DMS153 treated with DMSO at 0.1 percent for 48 hours (cell line): ENCODE measurements at regions not wholly inside any gene's neighbourhood (a gene's known extent, or its start where the extent isn't known, plus 50 kb on each side); places are given as distances from the start of the nearest gene placed in this dataset.
A peak's percentile ranks its signal among the peaks of the same experiment; 100 is the strongest.

Source experiments
- DNase-seq: peaks from one replicate; lab custom pipeline; 2025; ENCODE audit not compliant: unreplicated experiment; lab: John Stamatoyannopoulos, UW

DNA sequence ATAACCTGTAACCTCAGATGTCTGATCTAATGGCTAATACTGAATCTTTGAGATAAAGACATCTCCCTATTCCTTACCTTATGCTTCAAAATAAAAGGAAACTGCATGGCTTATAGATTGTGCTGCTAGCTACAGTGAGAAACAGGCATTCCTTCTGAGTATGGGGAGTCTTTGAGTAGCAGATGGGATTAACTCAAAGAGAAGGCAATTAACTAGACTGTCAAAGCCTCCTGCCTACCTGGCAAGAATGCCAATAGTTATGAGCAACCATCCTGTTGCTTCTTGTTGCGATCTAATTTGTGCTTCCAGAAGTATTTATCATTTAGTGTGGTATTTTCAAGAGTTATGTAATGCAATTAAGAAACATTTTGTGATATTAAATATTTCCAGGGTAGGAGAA is 660.0 kb upstream of the TMEFF2 start:
- DNase-seq: no peak

DNA sequence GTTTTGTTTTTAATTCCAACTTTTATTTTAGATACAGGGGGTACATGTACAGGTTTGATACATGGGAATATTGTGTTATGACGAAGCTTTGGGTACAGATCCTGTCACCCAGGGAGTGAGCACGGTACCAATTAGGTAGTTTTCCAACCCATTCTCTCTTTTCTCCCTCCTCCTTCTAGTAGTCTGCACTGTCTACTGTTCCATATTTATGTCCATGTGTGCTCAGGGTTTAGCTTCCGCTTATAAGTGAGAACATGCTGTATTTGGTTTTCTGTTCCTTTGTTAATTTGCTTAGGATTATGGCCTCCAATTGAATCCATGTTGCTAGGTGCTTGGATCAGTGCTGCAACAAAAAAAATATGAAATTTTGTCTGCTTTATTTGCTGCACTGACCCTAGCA is 659.3 kb upstream of the TMEFF2 start:
- DNase-seq: no peak

DNA sequence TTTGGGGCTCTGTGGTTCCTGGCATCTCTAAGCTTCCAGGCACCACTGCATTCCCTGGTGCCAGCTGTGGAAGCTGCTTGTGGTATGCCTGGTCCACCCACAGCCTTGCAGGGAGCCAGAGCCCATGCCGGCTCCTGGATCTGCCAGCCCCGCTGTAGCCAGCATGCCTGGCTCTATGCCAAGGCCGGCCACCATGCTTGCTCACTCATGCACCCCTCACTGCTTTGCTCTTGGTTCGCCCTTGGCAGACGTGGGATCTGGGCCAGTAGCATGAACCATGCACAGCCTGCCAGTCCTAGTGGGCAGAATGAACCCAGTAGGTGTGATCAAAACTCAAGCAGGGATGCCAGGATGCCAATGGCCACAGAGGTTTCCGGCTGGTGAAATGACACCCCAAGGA is 634.2 kb upstream of the TMEFF2 start:
- DNase-seq: no peak

DNA sequence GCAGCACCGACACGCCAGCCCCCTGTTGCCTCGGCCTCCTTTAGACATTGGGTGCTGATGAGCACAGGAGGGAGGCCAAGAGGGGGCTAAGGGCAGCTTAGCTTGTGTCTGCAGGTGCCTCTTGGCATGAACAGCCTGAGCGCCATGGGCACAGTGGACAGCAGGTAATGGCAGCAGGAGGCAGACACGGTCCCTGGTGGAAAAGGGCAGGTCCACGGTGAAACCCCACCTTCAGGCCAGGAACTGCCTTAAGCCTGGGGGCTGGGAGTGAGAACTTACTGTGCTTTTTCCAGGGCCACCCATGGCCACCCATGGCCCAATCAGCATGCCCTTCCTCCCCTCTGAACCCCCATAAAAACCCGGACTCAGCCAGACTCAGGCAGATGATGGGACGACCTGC is 633.4 kb upstream of the TMEFF2 start:
- DNase-seq: no peak

DNA sequence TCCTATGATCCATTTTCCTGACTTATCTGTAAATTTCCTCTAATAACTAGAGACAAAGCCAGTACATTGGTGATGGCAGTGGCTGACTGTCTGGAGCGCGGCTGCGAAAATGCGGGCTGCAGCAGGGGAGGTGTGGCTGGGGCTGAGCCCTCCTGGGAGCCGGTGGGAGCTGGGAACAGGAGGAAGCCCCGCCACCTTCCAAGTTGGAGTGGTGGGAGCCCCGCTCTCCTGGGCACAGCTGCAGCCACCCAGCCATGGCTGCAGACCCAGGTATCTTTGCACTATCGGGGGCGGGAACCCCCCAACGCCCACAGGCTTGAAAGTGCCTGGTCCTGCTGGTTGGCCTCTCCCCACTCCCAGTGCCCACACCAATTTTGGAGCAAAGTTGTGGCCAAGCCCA is 633.0 kb upstream of the TMEFF2 start:
- no peak for DNase-seq

DNA sequence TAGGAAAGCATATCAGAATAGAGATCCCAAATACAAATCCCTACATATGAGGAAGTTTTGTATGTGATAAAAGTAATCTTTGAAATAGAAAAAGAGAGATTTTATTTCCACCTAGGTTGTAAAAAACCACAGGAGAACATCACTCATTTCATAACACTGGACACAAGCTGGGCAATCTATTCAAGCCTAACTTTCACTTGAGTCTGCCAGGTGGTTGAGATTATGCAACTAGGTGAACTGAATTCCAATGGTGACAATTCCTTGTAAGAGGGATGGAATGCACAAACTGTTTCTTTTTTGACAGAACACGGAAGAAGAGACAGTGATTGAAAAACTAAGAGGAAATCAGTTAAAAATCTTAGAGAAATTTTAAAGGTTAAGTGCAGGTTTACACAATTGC is 619.6 kb upstream of the TMEFF2 start:
- no peak for DNase-seq

DNA sequence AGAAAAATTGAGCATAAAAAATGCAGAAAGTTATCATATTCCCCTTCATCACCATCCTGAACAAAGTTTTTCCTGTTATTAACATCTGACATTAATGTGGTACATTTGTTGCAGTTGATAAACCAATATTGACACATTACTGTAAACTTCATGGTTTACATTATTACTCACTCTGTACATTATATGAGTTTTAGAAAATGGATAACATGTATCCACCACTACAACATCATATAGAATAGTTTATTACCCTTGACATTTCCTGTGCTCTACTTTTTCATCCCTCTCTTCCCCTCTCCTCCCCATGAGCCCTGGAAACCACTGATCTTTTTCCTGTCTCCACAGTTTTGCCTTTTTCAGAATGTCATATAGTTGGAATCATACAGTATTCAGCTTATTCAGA is 618.6 kb upstream of the TMEFF2 start:
- DNase-seq: no peak

DNA sequence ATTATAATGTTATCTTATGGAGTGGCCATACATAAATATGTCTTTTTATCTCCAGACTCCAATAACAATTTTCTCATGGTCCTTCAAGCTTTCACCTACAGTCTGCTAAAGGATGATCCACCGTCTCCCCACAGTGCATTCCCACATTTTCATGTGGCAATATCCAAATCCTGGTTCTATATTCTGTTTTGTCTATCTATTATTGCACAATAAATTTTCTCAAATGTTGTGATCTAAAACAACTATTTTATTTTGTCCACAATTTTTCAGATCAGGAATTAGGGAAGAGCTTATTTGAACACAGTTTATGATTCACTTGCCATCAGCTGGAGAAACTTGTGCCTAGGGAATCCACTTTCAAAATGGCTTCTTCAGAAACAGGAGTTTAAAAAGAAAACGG is 614.4 kb upstream of the TMEFF2 start:
- no peak for DNase-seq

DNA sequence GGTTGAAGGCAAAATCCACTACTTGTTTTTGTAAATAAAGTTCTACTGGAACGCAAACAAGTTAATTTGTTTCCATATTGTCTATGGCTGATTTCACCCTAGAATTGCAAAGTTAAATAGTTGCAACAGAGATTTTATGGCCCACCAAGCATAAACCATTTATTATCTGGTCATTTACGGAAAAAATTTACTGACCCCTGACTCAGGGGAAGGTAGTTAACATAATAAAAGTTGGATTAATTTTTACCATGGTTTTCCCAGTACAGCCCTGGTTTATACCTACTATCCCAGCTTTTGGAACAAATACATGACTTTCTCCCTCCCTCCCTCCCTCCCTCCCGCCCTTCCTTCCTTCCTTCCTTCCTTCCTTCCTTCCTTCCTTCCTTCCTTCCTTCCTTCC is 588.9 kb upstream of the TMEFF2 start:
- no peak for DNase-seq

DNA sequence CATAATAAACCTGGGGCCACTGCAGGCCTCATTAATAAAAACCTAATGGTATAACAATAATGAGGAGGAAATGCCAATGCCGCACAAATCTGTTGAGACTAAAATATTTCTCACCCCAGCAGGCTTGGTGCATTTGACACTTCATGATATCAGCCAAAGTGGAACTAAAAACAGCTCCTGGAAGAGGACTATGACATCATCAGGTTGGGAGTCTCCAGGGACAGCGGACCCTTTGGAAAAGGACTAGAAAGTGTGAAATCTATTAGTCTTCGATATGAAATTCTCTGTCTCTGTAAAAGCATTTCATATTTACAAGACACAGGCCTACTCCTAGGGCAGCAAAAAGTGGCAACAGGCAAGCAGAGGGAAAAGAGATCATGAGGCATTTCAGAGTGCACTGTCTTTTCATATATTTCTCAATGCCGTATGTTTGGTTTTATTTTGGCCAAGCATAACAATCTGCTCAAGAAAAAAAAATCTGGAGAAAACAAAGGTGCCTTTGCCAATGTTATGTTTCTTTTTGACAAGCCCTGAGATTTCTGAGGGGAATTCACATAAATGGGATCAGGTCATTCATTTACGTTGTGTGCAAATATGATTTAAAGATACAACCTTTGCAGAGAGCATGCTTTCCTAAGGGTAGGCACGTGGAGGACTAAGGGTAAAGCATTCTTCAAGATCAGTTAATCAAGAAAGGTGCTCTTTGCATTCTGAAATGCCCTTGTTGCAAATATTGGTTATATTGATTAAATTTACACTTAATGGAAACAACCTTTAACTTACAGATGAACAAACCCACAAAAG is 580.9 kb upstream of the TMEFF2 start:
- DNase-seq: no peak

DNA sequence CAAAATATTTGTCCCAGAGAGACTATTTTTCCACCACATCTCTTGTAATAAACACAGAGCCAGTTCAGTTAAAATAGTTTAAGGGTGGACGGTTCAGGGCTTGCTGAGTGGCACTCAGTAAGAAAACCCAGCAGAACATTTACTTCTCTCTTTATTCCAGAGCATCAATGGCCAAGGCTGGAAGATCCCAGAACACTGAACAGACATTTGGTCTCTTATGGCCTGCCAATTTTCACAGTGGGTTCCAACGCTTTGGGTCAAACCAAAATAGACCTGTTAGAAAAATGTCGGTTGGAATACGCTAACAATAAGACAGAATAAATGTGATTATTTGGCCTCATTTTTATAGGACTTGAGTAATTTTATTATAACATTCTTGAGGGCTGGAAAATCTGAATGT is 580.3 kb upstream of the TMEFF2 start:
- no peak for DNase-seq

DNA sequence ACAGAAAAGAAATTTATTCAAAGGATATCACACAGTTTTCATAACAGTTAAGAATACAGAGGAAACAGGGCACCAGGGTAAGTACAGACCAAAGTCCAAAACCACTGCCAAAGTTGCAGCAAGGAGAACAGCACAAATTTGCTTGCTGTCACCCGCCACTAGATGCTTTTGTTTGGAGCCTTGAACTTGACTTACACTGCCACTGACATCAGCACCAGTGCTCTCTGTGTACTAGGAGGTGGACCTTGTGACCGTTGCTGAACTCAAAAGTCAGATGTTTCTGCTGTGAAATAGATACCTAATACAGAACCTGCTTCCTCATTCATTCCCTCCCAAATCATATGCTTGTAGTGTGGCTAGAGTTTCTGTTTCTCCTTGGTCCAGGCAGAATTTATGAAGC is 578.3 kb upstream of the TMEFF2 start:
- no peak for DNase-seq

DNA sequence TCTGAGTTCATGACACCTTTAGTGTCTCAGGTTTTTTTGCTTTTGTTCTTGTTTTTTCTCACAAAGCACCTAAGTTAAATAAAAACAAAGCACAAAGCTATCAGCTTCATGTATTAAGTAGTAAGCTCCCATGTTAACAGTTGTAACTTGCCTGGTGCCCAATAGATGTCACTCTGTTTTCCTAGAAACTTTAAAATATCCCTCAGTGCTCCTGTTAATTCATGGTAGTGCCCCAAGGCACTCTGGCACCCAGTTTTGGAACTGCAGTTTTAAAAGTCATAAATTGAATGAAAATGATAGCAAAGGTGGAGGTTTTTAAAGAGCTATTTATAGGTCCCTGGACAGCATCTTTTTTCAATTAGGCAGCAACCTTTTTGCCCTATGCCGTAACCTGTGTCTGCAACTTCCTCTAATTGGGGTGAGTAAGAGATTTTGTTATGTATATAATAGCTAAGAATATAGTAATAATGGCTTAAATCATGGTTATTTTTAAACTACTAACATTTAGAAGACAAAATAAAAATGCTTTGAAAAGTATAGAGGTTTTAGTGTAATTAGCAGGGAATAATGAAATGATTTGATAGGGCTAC is 555.0 kb upstream of the TMEFF2 start:
- DNase-seq: peak; percentile 18

DNA sequence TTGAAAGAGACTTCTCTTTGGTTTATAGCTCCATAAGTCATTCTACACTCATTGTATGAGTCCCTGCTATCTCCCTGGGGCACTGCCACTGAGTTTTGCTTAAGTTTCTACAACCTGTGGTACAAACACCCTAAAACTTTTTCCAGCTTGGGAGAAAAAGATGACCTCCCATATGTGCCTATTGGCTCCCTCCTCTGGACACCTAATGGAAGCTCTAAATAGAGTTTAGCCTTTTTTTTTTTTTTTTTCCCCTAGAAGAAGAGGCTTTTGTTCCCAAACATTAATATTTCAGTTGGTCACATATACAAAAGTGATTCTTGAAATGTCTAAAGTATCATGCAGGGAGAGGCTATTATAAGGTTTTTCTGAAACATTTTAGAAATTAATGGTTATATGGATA is 547.2 kb upstream of the TMEFF2 start:
- no peak for DNase-seq

DNA sequence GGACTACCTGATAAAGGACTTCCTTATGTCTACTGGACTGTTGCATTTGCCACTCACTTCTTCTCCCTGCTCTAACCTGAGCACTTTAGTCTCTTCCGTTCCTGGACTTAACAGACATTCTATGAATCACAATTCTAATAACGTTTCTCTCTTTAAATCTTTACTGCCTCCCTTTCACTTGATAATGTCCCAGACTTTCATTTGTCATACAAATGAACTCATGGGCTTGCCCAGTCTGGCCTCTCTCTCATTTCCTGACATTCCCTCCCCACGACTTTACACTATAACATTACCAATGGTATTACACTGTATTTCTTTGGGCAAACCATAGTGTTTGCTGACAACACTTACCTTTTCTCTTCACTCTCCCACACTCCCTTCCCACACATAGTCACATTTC is 540.7 kb upstream of the TMEFF2 start:
- DNase-seq: no peak

DNA sequence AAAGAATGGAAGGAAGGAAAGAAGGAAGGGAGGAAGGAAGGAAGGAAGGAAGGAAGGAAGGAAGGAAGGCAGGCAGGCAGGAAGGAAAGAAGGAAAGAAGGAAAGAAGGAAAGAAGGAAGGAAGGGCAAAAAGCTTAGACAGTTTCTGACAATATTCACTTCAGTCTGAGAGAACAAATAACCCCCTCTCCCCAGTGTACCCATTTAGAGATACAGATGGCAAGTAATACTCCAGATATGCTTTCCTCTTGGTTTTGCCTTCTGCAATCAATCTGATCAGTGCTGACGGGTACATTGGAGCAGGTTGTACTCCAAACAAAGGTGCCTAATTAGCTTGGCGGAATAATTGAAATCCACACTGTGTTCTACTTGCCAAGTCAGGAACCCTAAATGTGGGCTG is 534.6 kb upstream of the TMEFF2 start:
- no peak for DNase-seq

DNA sequence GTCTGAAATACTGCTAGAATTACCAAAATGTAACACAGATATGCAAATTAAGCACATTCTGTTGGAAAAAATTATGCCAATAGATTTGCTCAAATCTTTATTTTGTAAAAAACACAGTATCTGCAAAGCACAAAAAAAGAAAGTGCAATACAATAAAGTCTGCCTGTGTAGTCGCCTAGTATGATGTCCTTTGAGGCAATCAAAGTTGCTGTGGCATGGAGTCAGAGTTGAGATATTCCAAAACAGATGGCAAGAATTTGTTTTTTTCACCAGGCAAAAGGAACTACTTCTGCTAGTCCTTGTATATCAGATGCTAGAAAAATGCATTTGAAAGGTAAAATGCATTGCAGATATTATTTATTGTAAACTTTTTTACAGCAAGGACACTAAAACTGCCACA is 531.3 kb upstream of the TMEFF2 start:
- no peak for DNase-seq

DNA sequence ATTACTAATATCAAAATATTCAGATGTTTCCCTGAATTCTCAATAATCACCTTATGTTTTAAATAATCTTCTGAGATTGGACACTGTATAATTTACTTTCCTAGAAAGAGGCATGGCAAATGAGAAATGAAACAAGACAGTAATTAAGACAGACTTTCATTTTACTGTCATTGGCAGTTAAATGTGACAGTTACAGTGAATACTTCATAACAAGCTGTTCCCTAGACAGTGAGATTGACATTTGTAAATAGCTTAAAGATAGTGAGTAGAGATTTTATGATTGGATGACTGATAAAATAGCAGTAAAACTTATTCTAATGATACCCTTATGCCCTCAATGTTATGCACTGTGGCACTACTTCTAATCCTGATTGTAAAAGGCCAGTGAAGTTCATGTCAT is 524.9 kb upstream of the TMEFF2 start:
- no peak for DNase-seq

DNA sequence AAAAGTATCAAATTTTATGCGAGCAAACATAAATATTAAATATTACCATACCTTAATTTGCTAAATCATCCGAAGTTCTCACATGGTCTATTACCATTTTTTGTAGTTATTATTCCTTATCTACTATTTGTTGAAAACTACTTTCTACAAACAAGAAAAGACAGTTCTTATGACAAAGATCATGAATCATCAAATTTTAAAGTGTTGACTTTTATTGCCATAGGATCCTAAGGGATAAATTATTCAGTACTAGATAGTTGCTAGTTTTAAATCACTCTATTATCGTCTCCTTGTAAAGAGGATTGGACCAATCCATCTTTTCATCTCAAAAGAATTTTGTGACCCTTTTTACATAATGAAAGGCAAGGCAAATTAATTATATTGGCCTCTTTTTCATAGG is 523.6 kb upstream of the TMEFF2 start:
- no peak for DNase-seq

DNA sequence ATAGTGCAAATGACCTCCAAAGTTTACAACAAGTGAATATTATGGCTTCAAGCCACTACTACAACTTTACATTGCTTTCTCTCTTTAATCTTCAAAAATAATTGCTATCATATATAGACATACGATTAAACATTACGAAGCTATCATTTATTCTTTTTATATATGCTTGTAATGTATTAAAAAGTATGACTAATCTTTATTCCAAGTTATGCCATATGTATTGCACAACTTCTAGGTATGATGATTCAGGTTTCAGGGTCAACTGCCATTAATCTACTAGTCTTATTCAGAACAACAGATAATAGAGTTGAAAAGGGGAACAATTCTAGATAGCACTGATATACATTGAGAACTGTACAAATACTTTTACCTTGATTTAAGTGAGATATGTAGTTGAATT is 506.2 kb upstream of the TMEFF2 start:
- no peak for DNase-seq

DNA sequence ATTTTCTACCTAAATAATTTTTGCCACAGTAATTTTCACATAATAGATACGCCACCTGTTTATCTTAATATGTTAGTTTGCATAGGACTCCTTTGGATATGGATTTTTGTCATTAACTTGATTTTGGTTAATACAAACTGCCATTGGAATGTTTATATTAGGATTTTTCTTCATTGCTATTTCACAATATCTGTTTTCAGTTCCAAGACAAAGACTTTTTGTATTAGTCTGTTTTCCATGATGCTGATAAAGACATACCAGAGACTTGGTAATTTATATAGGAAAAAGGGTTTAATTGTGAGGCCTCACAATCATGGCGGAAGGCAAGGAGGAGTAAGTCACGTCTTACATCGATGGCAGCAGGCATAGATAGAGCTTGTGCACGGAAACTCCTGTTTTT is 503.1 kb upstream of the TMEFF2 start:
- DNase-seq: no peak

DNA sequence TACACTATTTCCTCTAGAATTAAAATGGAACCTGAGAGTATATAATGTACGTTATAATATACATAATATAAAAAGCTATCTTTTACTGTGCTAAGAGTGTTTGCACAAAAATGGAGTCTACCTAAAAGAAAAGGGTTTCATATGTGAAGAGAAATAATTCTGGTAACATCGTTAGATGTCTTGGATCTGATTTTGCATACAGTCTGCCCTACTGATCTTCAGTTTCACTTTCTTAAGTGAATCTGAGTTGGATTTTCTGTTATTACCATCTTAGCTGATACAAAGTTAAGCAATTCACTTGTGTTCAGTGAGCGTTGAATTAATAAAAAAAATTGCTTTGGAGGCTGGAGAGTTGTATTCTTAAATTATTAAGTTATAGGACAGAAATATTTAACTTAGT is 502.1 kb upstream of the TMEFF2 start:
- no peak for DNase-seq

DNA sequence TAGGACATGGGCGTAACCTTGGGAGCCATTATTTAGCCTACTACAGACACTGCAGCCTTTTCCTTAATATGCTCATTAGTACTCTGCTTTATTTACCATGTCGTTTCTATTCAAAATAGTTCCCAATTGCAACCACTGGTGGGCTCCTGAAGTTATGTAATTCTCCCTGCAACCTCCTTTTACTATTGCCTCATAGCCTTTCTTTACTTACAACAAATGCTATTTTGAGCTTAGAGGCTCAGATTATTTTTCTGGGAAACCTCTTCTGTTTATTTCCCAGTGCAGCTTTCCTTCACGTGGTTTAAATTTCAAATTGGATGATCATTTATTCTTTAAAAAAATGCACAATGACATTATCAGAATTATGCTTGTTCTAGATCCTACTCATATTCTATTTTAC is 492.3 kb upstream of the TMEFF2 start:
- no peak for DNase-seq
